SJCRH30 (cell line): ENCODE measurements at regions not wholly inside any gene's neighbourhood (a gene's known extent, or its start where the extent isn't known, plus 50 kb on each side); places are given as distances from the start of the nearest gene placed in this dataset.

Source experiments
- DNase-seq, 2 experiments: peaks; one replicate each; pipeline ENCODE4 v3.0.0-alpha.2; 2015 to 2020
- H3K27ac ChIP-seq: fragments of 250-450 bp; sonication (Bioruptor Pico); 2 replicates; pipeline ENCODE4 v1.5.1; 2020; ENCODE audit warnings: mild to moderate bottlenecking, moderate library complexity
- H3K27me3 ChIP-seq: fragments of 250-450 bp; sonication (Bioruptor Pico); 2 replicates; pipeline ENCODE4 v1.5.1; 2020; ENCODE audit warnings: mild to moderate bottlenecking, moderate library complexity
- H3K36me3 ChIP-seq: fragments of 250-450 bp; sonication (Bioruptor Pico); 2 replicates; pipeline ENCODE4 v1.5.1; 2020; ENCODE audit warnings: mild to moderate bottlenecking, moderate library complexity
- H3K4me1 ChIP-seq: fragments of 250-450 bp; sonication (Bioruptor Pico); 2 replicates; pipeline ENCODE4 v1.5.1; 2020; ENCODE audit warnings: mild to moderate bottlenecking, moderate library complexity
- H3K4me3 ChIP-seq: fragments of 250-450 bp; sonication (Bioruptor Pico); 2 replicates; pipeline ENCODE4 v1.5.1; 2020; ENCODE audit warnings: mild to moderate bottlenecking, moderate library complexity
- H3K9me3 ChIP-seq: fragments of 250-450 bp; sonication (Bioruptor Pico); replicated peaks from 2 replicates; pipeline ENCODE4 v1.5.1; 2020; ENCODE audit warnings: mild to moderate bottlenecking, moderate library complexity

GRCh38 chr12:25843976-25844375 is 114.5 kb upstream of the RASSF8 start:
- peak in 1 of 2 experiments; percentile 12 for DNase-seq
- Histone ChIP-seq H3K36me3 (no peaks in the 10 kb centered on the region), H3K4me3 (no peak overlapping the region), H3K27ac (no peak overlapping the region), H3K9me3 (no peaks in the 10 kb centered on the region), H3K27me3 (no peaks in the 10 kb centered on the region), H3K4me1 (no peaks in the 10 kb centered on the region)

- no peaks in the 10 kb centered on the region for H3K27me3 ChIP-seq
- no peak overlapping the region for H3K4me3 ChIP-seq
- DNase-seq = no peak
- H3K9me3 ChIP-seq = no peaks in the 10 kb centered on the region
- H3K36me3 ChIP-seq = no peaks in the 10 kb centered on the region
- no peaks in the 10 kb centered on the region for H3K4me1 ChIP-seq
- H3K27ac ChIP-seq = no peak overlapping the region
Observed at GRCh38 chr12:25845415-25845814, 113.1 kb upstream of the RASSF8 start.

- H3K27me3 ChIP-seq = no peaks in the 10 kb centered on the region
- no peak overlapping the region for H3K4me3 ChIP-seq
- no peak overlapping the region for H3K27ac ChIP-seq
- no peaks in the 10 kb centered on the region for H3K9me3 ChIP-seq
- DNase-seq = no peak
- H3K36me3 ChIP-seq = no peaks in the 10 kb centered on the region
- no peaks in the 10 kb centered on the region for H3K4me1 ChIP-seq
Observed at GRCh38 chr12:25852792-25853191, 105.7 kb upstream of the RASSF8 start.

- Histone ChIP-seq H3K27me3 (no peaks in the 10 kb centered on the region), H3K4me3 (no peak overlapping the region), H3K27ac (no peak overlapping the region), H3K36me3 (no peaks in the 10 kb centered on the region), H3K9me3 (no peaks in the 10 kb centered on the region), H3K4me1 (no peaks in the 10 kb centered on the region)
- no peak for DNase-seq
Observed at GRCh38 chr12:25853316-25854095, 105.0 kb upstream of the RASSF8 start.

- Histone ChIP-seq H3K4me1 (no peaks in the 10 kb centered on the region), H3K27ac (no peak overlapping the region), H3K36me3 (no peaks in the 10 kb centered on the region), H3K9me3 (no peaks in the 10 kb centered on the region), H3K4me3 (no peak overlapping the region), H3K27me3 (no peaks in the 10 kb centered on the region)
- DNase-seq = no peak
Observed at GRCh38 chr12:25854991-25855390, 103.5 kb upstream of the RASSF8 start.

- Histone ChIP-seq H3K9me3 (no peaks in the 10 kb centered on the region), H3K27ac (no peak overlapping the region), H3K27me3 (no peaks in the 10 kb centered on the region), H3K4me1 (no peaks in the 10 kb centered on the region), H3K4me3 (no peak overlapping the region), H3K36me3 (no peaks in the 10 kb centered on the region)
- no peak for DNase-seq
Observed at GRCh38 chr12:25855716-25856115, 102.8 kb upstream of the RASSF8 start.

- DNase-seq = no peak
- Histone ChIP-seq H3K4me1 (no peaks in the 10 kb centered on the region), H3K27me3 (no peaks in the 10 kb centered on the region), H3K36me3 (no peaks in the 10 kb centered on the region), H3K27ac (no peak overlapping the region), H3K9me3 (no peaks in the 10 kb centered on the region), H3K4me3 (no peak overlapping the region)
Observed at GRCh38 chr12:25859976-25860375, 98.5 kb upstream of the RASSF8 start.

GRCh38 chr12:25861226-25861625 is 97.3 kb upstream of the RASSF8 start:
- DNase-seq = no peak

GRCh38 chr12:25864306-25865276 is 93.9 kb upstream of the RASSF8 start:
- Histone ChIP-seq H3K27ac (no peak overlapping the region), H3K9me3 (0 out of 2 replicates have a peak, but pooled peaks cover 4% of the 10 kb centered on the region), H3K4me1 (peaks cover 10% of the 10 kb centered on the region), H3K36me3 (no peaks in the 10 kb centered on the region), H3K27me3 (no peaks in the 10 kb centered on the region), H3K4me3 (no peak overlapping the region)
- no peak for DNase-seq

More at GRCh38 chr12:25861226-25861625, 97.3 kb upstream of the RASSF8 start:
- Histone ChIP-seq H3K9me3 (no peaks in the 10 kb centered on the region), H3K4me1 (no peaks in the 10 kb centered on the region), H3K36me3 (no peaks in the 10 kb centered on the region), H3K27ac (no peak overlapping the region), H3K4me3 (no peak overlapping the region), H3K27me3 (no peaks in the 10 kb centered on the region)

GRCh38 chr12:25866586-25867378 is 91.7 kb upstream of the RASSF8 start:
- DNase-seq = peak; percentile 73 to 76
- 0 out of 2 replicates have a peak, but pooled peaks cover 4% of the 10 kb centered on the region for H3K9me3 ChIP-seq
- H3K36me3 ChIP-seq = no peaks in the 10 kb centered on the region
- peaks cover 10% of the 10 kb centered on the region for H3K4me1 ChIP-seq
- no peaks in the 10 kb centered on the region for H3K27me3 ChIP-seq
- no peak overlapping the region for H3K4me3 ChIP-seq
- H3K27ac ChIP-seq = 0 out of 2 replicates have a peak overlapping the region, but pooled peaks have one; percentile 22

- H3K27me3 ChIP-seq = no peaks in the 10 kb centered on the region; the same call in 1 of the 2 replicates
- no peak overlapping the region for H3K4me3 ChIP-seq
- no peaks in the 10 kb centered on the region for H3K36me3 ChIP-seq
- H3K9me3 ChIP-seq = 0 out of 2 replicates have a peak, but pooled peaks cover 4% of the 10 kb centered on the region
- peaks cover 10% of the 10 kb centered on the region for H3K4me1 ChIP-seq
- DNase-seq = no peak
- H3K27ac ChIP-seq = no peak overlapping the region
Observed at GRCh38 chr12:25868193-25868592, 90.3 kb upstream of the RASSF8 start.

- no peak for DNase-seq
- no peak overlapping the region for H3K27ac ChIP-seq
- H3K36me3 ChIP-seq = no peaks in the 10 kb centered on the region
- peaks cover 2% of the 10 kb centered on the region; the same call in 1 of the 2 replicates for H3K4me1 ChIP-seq
- H3K4me3 ChIP-seq = no peak overlapping the region
- 0 out of 2 replicates have a peak, but pooled peaks cover 4% of the 10 kb centered on the region for H3K9me3 ChIP-seq
- H3K27me3 ChIP-seq = no peaks in the 10 kb centered on the region; the same call in 1 of the 2 replicates
Observed at GRCh38 chr12:25872137-25872536, 86.3 kb upstream of the RASSF8 start.

- Histone ChIP-seq H3K9me3 (no peaks in the 10 kb centered on the region), H3K27me3 (no peaks in the 10 kb centered on the region; the same call in 1 of the 2 replicates), H3K36me3 (no peaks in the 10 kb centered on the region), H3K4me3 (no peak overlapping the region), H3K27ac (no peak overlapping the region), H3K4me1 (no peaks in the 10 kb centered on the region)
- DNase-seq = no peak
Observed at GRCh38 chr12:25875661-25876060, 82.8 kb upstream of the RASSF8 start.

GRCh38 chr12:25876383-25877045 is 82.0 kb upstream of the RASSF8 start:
- DNase-seq = no peak
- H3K9me3 ChIP-seq = no peaks in the 10 kb centered on the region
- no peaks in the 10 kb centered on the region; the same call in 1 of the 2 replicates for H3K27me3 ChIP-seq
- H3K27ac ChIP-seq = no peak overlapping the region
- H3K4me1 ChIP-seq = no peaks in the 10 kb centered on the region
- no peak overlapping the region for H3K4me3 ChIP-seq
- no peaks in the 10 kb centered on the region for H3K36me3 ChIP-seq
